ENCODE measurements at regions not wholly inside any gene's neighbourhood (a gene's known extent, or its start where the extent isn't known, plus 50 kb on each side); places are given as distances from the start of the nearest gene placed in this dataset.

DNA sequence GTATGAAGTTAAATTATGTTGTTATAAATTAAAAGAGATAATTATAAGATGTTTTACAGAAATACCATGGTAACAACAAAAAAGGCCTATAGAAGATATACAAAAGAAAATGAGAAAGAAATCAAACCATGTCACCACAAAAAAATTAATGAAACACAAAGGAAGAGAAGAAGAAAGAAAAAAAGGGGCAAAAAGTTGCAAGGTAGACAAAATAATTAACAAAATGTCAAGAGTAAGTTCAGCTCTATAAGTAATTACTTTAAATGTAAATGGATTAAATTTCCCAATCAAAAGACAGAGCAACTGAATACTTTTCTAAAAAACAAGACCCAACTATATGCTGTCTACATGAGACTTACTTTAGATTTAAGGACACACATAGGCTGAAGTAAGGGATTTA lies 378.4 kb upstream of the FSHR start:
- H3K27ac Mint-ChIP-seq (ENCODE audit: unreplicated experiment) = no peak overlapping the region
- H2AFZ ChIP-seq (ENCODE audit: low read depth, low read length) = no peak overlapping the region
- no peaks in the 10 kb centered on the region for H3K36me3 ChIP-seq (ENCODE audit: insufficient read depth, low read length)
- H3K9ac ChIP-seq (ENCODE audit: low read length) = no peak overlapping the region
- H3K4me1 ChIP-seq (ENCODE audit: insufficient read depth, low read length) = no peaks in the 10 kb centered on the region
- DNase-seq (ENCODE audit: low read depth) = no peak
- H3K27me3 Mint-ChIP-seq (ENCODE audit: low read depth, unreplicated experiment) = no peaks in the 10 kb centered on the region
- no peaks in the 10 kb centered on the region for H3K9me3 Mint-ChIP-seq (ENCODE audit: unreplicated experiment)
- FAIRE-seq = no peak
- H3K4me3 Mint-ChIP-seq (ENCODE audit: unreplicated experiment) = no peak overlapping the region
- H3K36me3 Mint-ChIP-seq (ENCODE audit: low read depth, unreplicated experiment) = no peaks in the 10 kb centered on the region
- H3K4me2 ChIP-seq (ENCODE audit: low read length) = no peak overlapping the region
- H3K4me1 Mint-ChIP-seq (ENCODE audit: low read depth, unreplicated experiment) = no peaks in the 10 kb centered on the region
- no peak overlapping the region for H3K27ac ChIP-seq (ENCODE audit: low read depth, low read length)
- no peaks in the 10 kb centered on the region for H3K27me3 ChIP-seq (ENCODE audit: insufficient read depth, low read length)
- TF ChIP-seq, protein P1, sequence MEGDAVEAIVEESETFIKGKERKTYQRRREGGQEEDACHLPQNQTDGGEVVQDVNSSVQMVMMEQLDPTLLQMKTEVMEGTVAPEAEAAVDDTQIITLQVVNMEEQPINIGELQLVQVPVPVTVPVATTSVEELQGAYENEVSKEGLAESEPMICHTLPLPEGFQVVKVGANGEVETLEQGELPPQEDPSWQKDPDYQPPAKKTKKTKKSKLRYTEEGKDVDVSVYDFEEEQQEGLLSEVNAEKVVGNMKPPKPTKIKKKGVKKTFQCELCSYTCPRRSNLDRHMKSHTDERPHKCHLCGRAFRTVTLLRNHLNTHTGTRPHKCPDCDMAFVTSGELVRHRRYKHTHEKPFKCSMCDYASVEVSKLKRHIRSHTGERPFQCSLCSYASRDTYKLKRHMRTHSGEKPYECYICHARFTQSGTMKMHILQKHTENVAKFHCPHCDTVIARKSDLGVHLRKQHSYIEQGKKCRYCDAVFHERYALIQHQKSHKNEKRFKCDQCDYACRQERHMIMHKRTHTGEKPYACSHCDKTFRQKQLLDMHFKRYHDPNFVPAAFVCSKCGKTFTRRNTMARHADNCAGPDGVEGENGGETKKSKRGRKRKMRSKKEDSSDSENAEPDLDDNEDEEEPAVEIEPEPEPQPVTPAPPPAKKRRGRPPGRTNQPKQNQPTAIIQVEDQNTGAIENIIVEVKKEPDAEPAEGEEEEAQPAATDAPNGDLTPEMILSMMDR (IDR thresholded peaks at IDR 0.05; ENCODE audit: insufficient read depth, low read depth, low read length) = no peak
- no peak for TF ChIP-seq EZH2 (IDR thresholded peaks at IDR 0.05; ENCODE audit: insufficient read depth, low read length)
- no peaks in the 10 kb centered on the region for H4K20me1 ChIP-seq (ENCODE audit: insufficient read depth, low read length)
- H3K79me2 ChIP-seq (ENCODE audit: insufficient read depth, low read length) = no peaks in the 10 kb centered on the region
- H3K9me3 ChIP-seq (ENCODE audit: insufficient read depth, low read depth, low read length) = no peaks in the 10 kb centered on the region
- H3K4me3 ChIP-seq (ENCODE audit: insufficient read depth, low read depth, low read length) = no peak overlapping the region

- H3K27me3 ChIP-seq (ENCODE audit: insufficient read depth, low read length) = no peaks in the 10 kb centered on the region
- Mint-ChIP-seq H3K4me3 (ENCODE audit: unreplicated experiment) (no peak overlapping the region), H3K9me3 (ENCODE audit: unreplicated experiment) (no peaks in the 10 kb centered on the region), H3K27me3 (ENCODE audit: low read depth, unreplicated experiment) (no peaks in the 10 kb centered on the region), H3K27ac (ENCODE audit: unreplicated experiment) (no peak overlapping the region), H3K4me1 (ENCODE audit: low read depth, unreplicated experiment) (no peaks in the 10 kb centered on the region), H3K36me3 (ENCODE audit: low read depth, unreplicated experiment) (no peaks in the 10 kb centered on the region)
- H3K36me3 ChIP-seq (ENCODE audit: insufficient read depth, low read length) = no peaks in the 10 kb centered on the region
- no peak overlapping the region for H3K9ac ChIP-seq (ENCODE audit: low read length)
- DNase-seq (ENCODE audit: low read depth) (no peak), FAIRE-seq (no peak)
- H4K20me1 ChIP-seq (ENCODE audit: insufficient read depth, low read length) = no peaks in the 10 kb centered on the region
- no peak overlapping the region for H3K4me2 ChIP-seq (ENCODE audit: low read length)
- no peak for TF ChIP-seq EZH2 (IDR thresholded peaks at IDR 0.05; ENCODE audit: insufficient read depth, low read length)
- TF ChIP-seq, protein P1 (IDR thresholded peaks at IDR 0.05; ENCODE audit: insufficient read depth, low read depth, low read length) = no peak
- H3K9me3 ChIP-seq (ENCODE audit: insufficient read depth, low read depth, low read length) = peaks cover 3% of the 10 kb centered on the region
- no peak overlapping the region for H3K27ac ChIP-seq (ENCODE audit: low read depth, low read length)
- H3K4me1 ChIP-seq (ENCODE audit: insufficient read depth, low read length) = no peaks in the 10 kb centered on the region
- no peak overlapping the region for H3K4me3 ChIP-seq (ENCODE audit: insufficient read depth, low read depth, low read length)
- H3K79me2 ChIP-seq (ENCODE audit: insufficient read depth, low read length) = no peaks in the 10 kb centered on the region
- H2AFZ ChIP-seq (ENCODE audit: low read depth, low read length) = no peak overlapping the region
These were observed 361.9 kb upstream of the FSHR start for GRCh38 chr2:49515996-49516782.

DNA sequence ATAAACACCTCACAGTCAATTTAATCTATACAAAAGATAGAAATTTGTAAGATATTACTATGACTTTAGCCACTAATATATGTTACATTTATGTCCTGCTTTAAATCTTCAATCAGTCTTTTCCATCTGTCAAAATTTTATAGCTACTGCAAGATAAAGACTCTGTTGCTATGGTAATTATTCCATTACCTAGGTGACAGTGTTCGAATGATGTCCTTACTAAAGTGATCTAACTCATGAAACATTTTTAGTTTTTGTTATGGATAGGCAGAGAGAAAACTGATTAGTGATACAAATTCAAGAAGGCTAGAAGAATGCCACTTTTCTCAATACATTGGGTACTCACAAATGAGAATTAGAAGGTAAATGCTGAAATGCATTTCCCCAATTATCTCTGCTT lies 359.9 kb upstream of the FSHR start:
- no peak overlapping the region for H3K27ac Mint-ChIP-seq (ENCODE audit: unreplicated experiment)
- FAIRE-seq (no peak), DNase-seq (ENCODE audit: low read depth) (no peak)
- H3K9ac ChIP-seq (ENCODE audit: low read length) = no peak overlapping the region
- H3K4me3 ChIP-seq (ENCODE audit: insufficient read depth, low read depth, low read length) = no peak overlapping the region
- TF ChIP-seq, protein P1 (IDR thresholded peaks at IDR 0.05; ENCODE audit: insufficient read depth, low read depth, low read length) = no peak
- no peak for TF ChIP-seq EZH2 (IDR thresholded peaks at IDR 0.05; ENCODE audit: insufficient read depth, low read length)
- no peak overlapping the region for H3K4me2 ChIP-seq (ENCODE audit: low read length)
- H3K27me3 Mint-ChIP-seq (ENCODE audit: low read depth, unreplicated experiment) = no peaks in the 10 kb centered on the region
- no peaks in the 10 kb centered on the region for H3K27me3 ChIP-seq (ENCODE audit: insufficient read depth, low read length)
- H3K79me2 ChIP-seq (ENCODE audit: insufficient read depth, low read length) = no peaks in the 10 kb centered on the region
- no peak overlapping the region for H2AFZ ChIP-seq (ENCODE audit: low read depth, low read length)
- no peak overlapping the region for H3K27ac ChIP-seq (ENCODE audit: low read depth, low read length)
- H3K4me1 ChIP-seq (ENCODE audit: insufficient read depth, low read length) = no peaks in the 10 kb centered on the region
- H3K36me3 ChIP-seq (ENCODE audit: insufficient read depth, low read length) = no peaks in the 10 kb centered on the region
- H3K9me3 ChIP-seq (ENCODE audit: insufficient read depth, low read depth, low read length) = peaks cover 3% of the 10 kb centered on the region
- no peaks in the 10 kb centered on the region for H3K36me3 Mint-ChIP-seq (ENCODE audit: low read depth, unreplicated experiment)
- H3K9me3 Mint-ChIP-seq (ENCODE audit: unreplicated experiment) = no peaks in the 10 kb centered on the region
- no peaks in the 10 kb centered on the region for H4K20me1 ChIP-seq (ENCODE audit: insufficient read depth, low read length)
- H3K4me3 Mint-ChIP-seq (ENCODE audit: unreplicated experiment) = no peak overlapping the region
- H3K4me1 Mint-ChIP-seq (ENCODE audit: low read depth, unreplicated experiment) = no peaks in the 10 kb centered on the region
